Activated CD4-positive, alpha-beta T cell treated with anti-CD3 and anti-CD28 coated beads for 4 hours (primary cell): ENCODE measurements at regions not wholly inside any gene's neighbourhood (a gene's known extent, or its start where the extent isn't known, plus 50 kb on each side); places are given as distances from the start of the nearest gene placed in this dataset.
"Not testable (repeated sequence)": the region's sequence is repeated elsewhere in the genome, so short reads cannot be mapped to it uniquely, and the experiment has no call there.

ENCODE experiments used
- DNase-seq, 2 donors: peaks; one replicate each; pipeline ENCODE4 v3.0.0-alpha.2; 2020

DNA sequence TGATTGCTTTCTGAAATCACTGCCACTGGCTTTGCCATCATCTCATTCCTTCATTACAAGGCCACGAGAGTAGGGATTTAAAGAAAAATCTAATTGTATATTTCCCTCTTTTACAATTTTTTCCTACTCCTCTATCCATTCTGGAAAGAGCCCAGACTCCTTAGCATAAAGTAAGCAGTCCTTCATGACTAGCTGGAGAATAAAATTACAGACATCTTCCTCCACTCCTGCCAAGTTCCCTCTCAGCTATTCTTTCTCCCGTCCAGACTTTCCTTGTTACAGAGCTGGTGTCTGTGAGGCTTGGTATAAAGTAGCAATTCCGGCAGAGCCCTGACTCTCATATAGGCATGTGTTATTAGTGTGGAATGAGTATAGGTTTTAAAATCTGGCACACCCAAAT is 806.8 kb downstream of the PLCL1 start:
- DNase-seq, result no peak

DNA sequence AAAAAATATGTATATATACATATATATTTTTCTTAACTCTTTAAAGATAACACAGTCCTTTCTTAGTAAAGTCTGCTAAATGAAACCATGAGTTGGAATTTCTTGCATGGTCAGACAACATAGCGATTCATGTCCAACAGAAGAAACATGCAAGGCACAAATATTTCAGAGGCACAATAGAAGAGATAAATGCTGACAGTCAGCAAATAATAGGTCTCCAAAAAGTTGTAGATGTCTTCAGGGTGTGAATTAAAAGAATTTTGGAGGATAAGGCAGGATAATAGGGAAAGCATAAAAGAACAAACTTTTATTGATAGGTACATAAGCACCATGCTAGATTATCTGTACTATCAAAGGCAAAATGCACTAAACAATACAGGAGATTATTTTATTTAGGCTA is 800.2 kb downstream of the PLCL1 start:
- no peak for DNase-seq

DNA sequence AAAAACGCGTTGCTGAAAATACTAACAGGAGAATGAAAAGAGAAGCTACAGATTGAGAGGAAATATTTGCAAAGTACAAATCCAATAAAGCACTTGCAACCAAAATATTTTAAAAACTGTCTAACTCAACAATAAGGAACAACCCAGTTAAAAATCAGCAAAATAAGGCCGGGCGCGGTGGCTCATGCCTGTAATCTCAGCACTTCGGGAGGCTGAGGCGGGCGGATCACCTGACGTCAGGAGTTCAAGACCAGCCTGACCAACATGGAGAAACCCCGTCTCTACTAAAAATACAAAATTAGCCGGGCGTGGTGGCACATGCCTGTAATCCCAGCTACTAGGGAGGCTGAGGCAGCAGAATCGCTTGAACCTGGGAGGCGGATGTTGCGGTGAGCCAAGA is 798.6 kb downstream of the PLCL1 start:
- DNase-seq, result not testable (repeated sequence)

DNA sequence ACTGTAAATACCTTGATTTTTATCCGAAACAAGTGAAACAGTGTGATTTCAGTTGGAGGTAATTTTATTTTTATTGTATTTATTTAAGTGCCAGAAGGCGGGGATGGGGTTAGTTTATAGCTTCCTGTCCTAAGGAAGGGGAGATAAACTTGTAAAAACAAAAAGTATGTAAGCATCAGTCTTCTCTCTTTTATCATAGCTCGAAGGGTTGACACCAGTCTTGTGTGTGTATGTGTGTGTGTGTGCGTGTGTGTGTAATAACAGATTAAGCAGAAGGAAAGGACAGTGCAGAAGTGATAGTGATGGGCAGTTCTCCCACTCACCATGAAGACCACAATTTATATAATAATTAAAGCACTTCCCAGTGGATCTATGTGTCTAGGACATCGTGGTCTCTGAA is 793.3 kb downstream of the PLCL1 start:
- no peak for DNase-seq

DNA sequence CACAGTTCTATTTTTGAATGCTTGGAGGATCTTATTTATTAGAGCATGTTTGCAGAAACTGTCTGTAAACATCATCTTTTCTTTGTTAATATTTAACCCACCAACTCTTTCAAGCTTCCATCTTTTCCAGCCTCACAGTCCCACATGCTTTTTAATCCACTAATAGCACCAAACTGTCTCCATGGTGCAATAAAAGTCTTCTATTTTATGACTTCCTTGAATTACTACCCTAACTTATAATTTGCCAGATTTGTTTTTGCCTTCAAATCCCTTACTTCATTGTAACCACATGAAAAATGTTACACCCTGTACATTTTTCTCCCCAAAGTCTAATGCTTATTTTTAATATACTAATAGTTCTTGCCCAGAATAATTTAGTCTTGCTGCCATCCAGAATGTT is 792.6 kb downstream of the PLCL1 start:
- no peak for DNase-seq

DNA sequence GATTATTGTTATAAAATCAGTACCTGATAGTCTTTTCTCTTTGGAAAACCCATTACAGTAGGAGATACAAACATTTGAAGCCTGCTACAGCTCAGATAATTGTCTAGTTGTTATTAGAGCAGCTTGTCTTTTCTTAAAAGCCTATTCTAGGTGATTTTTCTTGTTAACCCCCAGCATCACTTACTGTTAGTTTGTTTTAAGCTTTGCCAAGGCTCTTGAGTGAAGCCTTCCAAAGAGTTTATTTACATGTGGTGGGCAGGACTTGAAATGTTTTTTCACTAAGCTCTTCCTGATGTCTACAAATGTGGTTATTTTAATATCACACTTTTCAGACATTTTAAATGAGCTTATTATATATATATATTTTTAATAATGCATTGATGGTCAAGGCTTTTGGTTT is 791.3 kb downstream of the PLCL1 start:
- DNase-seq, result no peak

DNA sequence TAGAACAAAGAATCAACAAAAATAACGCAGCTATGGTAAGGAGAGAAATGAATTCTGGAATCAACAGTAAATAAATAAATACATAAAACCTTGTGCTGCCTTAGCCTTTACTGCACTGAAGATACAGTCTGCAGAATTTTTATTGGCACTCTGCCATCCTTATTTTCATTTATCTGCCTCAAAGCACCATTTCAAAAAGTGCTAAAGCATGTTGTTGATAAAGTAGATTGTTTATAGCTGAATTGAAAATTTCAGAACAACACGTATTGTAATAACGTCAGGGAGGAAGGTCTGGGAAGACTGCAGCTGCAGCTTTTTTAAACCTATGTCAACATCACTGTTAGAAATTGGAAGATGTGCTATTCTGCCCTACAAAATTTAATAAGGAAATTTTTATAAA is 787.2 kb downstream of the PLCL1 start:
- DNase-seq, result no peak

DNA sequence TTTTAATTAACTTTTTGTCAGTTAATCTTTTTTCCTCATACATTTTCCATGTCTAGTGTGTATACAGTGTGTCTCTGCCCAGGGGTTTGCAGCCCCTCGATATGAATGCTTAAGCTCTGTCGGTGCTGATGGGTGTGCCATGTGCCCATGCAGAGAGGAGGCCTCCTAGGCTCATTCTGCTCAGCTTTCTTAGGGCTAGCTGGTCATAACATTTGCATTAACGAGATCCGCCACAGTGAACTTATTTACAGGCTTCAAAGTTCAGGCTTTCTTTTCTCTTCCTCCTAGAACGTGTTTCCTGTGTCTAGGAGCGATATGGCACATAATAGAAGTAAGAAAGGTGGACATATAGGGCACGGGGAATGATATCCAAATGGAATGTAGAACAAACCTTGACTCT is 783.3 kb downstream of the PLCL1 start:
- no peak for DNase-seq

DNA sequence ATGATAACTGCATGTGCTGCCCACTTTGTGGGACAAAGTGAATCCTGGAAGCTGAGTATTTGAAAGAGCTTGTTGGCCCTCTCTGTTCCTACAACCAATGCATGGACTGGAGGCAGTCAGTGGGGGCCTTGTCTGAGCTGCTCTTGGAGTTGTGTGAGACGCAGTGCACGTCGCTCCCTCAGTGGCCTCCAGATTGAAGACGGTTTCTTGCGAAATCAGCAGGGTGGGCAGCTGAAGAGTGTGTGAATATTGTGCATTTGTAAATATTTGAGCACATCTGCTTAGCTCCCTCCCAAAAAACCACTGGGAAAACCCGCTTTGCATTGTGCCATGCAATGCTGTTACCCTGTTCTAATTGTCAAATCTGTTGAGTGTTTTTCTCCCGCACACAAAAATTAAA is 782.8 kb downstream of the PLCL1 start:
- DNase-seq, result no peak

DNA sequence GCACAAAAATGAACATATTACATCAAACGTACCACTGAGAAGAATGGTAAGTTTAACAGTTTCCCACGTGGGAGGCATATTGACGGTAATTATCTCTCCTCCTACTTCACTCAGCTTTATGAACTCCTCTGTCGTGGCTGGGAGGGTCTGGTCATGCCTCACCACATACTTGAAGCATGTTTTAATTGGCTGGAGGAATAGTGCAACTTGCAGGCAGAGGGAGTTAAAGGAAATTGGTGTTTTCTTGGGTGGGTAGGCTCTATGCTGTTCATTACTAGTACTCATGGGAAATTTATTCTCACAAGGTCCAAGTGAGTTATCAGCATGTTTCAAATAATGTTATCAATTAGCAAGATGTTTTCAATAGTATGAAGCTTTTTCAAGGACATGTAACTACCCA is 767.0 kb downstream of the PLCL1 start:
- DNase-seq, result no peak

DNA sequence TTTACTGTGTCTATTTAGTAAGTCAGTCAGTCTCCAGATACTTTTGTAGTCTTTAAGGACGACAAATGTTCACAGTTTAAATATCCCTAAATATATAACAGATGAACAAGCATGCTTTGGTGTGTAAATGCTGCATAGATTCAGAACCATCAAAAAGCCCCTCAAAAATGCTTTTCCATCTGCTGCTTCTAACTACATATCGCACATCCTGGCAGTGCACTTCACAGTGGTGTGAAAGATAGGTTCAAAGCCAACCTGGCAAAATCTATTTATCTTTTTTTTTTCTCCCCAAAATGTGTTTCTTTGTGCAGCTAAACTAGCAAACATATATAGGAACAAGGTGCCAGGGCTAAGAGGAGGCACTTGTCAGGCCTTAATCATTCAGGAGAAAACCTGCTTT is 753.8 kb downstream of the PLCL1 start:
- no peak for DNase-seq

DNA sequence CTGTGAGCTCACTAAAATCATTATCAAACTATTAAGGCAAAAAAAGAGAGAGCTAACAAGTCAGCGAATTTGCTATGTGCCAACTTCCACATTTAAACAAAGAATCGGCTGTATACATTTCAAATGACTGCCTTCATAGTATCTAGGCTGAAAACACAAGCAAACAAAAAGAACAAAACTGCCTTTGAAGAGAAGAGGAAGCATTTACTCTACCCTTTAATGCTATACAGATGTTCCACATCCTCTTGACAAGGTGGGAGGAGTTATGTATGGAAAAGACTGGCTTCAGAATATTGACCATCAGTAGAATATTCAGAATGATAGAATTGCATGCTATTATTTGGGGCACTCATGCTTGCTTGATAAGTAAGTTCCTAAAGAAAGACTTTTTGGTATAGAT is 741.7 kb downstream of the PLCL1 start:
- no peak for DNase-seq

DNA sequence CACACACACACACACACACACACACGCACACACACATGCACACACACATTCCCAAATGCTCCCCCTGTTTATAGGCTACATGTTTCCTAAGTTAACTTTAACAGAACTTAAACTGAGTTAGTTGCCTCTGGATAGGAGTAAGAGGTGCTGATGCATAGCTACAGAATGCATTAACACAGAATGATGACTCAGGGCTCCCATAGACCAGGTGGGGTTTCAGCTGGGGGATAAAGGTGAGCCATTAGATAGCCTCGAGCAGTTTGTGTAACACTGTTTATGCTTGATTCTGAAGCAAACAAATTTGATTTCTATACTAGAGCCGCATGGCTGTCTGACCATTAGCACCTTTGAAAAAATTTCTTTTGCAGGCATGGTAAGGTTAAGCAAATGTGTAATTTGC is 741.0 kb downstream of the PLCL1 start:
- no peak for DNase-seq

DNA sequence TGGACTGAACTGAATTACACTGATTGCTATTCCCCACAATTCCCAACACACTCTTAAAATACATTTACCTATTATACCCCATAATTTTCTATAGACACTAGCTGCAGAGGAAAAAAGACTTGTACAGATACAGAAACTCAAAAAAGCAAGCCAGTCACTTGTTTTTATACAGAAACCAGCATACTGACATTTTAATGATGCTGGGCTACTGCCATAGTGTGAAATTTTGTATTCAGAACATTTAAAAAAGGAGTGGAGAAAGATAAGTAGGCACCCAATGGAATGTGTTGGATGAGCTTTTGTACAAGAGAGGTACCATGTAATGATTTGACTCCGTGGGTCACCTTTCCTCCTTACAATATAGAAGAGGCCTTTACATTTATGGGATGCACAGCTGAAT is 740.1 kb downstream of the PLCL1 start:
- DNase-seq, result no peak

DNA sequence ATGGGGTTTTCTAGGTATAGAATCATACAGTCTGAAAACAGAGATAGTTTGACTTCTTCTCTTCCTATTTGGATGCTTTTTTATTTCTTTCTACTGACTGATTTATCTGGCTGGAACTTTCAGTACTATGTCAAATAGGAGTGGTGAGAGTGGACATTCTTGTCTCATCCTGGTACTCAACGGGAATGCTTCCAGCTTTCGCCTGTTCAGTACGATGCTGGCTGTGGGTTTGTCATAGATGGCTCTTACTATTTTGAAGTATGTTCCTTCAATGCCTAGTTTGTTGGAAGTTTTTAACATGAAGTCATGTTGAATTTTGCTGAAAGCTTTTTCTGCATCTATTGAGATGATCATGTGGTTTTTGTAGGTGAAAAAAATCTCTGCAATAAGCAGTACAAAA is 730.4 kb downstream of the PLCL1 start:
- DNase-seq, result no peak

DNA sequence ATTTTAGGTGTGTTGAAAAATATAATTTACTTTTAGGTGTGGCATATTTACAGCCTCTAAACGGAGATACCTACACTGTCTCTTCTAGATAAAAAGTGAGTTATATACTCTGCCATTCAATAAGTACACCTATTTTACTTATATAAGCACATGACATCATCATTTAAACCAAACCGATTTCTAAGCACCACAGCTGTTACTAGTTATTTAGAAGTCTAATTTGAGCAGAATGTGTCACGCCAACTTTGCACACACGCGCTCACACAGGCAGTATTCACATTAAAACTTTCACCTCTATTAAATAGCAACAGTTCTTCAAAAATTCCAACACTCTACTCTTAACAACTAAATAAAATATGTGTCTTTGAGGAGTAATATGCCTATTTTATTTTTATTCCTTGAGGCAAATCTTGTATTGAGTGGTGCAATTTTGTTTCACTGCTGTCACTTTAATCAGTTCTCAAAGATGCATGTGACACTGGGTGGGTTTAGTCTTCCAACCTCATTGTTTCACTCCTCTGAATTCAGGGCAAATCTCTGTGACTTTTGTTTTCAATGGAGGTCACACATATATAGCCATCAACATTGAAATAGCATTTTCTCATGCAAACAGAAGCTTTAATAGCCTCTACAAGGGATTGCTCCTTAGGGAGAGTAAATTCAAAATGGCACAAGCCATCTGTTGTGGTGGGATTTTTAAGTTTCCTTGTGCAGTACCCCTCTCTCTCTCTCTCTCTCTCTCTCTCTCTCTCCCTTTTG is 721.0 kb downstream of the PLCL1 start:
- no peak for DNase-seq

DNA sequence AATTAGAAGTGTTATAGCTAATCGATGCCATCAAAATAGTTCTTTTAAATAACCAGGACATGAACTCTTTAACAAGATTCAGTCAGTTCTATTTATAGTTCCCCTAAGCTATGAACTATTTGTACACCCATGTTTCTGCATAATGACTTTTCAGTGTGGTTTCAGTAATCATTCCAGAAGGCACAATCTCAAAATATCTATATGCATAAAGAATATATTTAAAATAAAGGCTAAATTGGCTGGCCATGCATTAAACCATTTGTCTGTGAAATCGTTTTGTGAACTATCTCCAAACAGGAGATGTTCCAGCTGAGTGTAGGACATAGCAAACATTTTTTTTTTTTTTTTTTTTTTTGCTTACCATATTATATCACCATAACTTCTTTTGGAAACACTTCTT is 719.3 kb downstream of the PLCL1 start:
- DNase-seq, result no peak

DNA sequence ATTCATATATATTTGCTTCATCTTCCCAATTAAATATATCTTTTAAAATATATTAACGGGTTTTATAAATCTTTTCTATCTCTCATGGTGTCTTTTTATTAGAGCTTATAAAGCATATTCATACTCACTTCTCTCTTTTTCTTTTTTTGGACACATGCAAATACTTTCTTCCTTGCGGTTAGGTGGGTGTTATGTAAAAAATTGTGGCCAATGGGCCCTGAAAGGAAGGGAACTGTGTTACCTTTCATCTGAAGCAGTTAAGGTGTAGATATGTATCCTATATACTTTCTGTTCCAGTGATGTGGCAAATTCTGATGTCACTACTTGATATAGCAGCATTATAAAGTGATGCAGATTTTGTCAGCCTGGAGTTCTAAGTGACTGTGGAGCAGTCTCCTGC is 714.5 kb downstream of the PLCL1 start:
- no peak for DNase-seq

DNA sequence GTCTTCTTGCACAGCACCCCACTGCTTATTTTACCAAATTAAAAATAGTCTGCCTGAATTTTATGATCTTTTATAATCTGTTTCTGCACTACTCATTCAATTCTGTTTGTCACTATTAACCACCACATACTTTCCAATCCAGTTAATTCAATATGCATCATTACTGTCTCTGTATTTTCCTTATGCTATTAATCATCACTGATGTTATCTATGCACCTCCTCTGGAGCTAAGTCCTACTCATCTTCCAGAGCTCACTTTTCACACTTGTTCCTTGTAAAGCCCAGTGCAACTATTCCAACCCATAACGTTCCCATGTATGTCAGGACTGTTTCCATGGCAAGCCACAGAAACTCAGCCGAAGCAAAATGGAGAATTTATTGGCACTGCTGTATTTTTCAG is 713.6 kb downstream of the PLCL1 start:
- DNase-seq, result no peak

DNA sequence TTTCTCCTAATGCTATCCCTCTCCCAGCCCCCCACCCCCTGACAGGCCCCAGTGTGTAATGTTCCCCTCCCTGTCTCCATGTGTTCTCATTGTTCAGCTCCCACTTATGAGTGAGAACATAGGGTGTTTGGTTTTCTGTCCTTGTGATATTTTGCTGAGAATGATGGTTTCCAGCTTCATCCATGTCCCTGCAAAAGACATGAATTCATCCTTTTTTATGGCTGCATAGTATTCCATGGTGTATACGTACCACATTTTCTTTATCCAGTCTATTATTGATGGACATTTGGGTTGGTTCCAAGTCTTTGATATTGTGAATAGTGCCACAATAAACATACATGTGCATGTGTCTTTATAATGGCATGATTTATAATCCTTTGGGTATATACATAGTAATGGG is 704.2 kb downstream of the PLCL1 start:
- DNase-seq, result not testable (repeated sequence)

DNA sequence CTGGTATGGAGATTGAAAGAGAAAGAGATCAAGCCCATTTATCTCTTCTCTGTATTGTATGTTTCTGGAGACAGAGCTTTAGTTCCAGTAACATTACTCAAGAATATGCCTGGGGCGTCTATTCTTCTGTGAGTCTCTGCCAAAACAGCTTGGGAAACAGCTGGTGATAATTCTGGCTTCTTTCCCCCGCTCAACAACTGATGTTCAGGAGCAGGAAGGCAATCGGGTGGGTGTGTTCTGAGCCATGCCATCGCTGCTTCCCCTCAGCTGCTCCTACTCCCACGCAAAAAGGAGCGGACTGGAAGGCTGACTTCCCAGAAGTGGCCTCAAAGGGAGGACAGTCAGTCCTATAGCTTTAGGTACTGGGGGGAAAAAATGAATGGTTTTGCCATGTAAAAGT is 695.1 kb downstream of the PLCL1 start:
- no peak for DNase-seq

DNA sequence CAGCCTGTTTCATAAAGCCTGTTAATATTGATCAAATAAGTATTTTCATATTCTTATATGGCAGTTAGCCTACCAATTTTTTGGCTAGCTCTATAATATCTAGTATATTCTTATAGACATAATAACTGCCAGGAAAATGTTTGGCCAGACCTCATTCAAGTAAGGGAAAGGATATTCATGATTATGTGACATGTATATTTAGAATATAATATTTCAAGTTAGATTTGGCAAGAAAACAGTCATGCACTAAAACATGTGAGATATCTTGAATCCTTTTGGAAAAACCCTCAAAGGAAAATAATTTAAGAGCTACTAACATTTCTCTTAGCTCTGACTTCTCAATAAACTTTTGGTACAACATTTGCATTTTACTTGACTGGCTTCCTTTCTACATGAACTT is 694.1 kb downstream of the PLCL1 start:
- no peak for DNase-seq

DNA sequence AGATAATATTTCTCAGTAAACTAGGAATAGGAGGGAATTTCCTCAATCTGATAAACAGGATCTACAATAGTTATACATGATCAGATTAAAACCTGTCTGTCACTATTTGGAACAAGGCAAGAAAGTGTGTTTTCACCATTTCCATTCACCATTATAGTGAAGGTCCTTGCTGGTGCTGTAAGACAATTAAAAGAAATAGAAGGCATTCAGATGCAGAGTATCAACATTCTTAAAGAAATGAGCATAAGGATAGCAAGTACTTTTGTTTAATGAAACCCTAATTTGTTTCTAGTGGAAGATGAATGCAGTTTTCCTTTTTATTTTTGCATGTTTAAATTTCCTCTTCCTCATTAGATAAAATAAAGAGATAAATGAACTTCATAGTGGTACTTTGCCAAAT is 693.7 kb downstream of the PLCL1 start:
- DNase-seq, result no peak

DNA sequence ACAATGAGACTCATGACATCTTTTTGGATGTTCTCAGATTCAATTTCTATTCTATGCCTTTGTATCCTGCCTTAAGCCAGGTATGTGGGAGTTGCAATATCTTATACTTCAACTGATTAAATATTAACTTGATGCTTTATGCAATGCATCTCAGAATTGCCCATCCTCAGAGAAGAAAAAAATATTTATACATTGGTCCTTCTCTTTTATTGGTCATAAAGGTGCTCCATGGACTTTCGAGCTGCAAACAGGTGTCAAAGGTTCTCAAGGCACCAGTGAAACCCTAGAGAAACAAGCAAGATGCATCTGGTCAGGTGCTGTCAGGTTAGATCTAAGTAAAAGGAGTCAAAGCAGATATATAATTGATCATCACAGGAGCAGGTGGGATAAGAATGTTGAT is 690.5 kb downstream of the PLCL1 start:
- no peak for DNase-seq

DNA sequence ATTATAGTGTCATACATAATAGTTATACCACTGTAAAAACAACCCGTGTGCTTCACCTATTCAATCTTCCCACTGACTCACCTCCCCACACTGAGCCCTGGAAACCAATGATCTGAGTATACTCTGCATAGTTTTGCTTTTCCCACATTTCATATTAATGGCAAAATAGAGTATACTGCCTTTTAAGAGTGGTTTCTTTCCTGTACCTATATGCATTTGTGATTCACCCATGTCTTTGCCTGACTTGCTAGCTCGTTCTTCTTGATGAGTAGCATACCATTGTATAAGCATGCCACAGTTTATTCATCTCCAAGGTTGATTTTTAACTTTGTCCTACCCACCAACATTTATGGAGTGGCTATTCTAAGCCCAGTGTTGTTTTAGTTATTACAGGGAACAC is 686.4 kb downstream of the PLCL1 start:
- DNase-seq, result no peak

DNA sequence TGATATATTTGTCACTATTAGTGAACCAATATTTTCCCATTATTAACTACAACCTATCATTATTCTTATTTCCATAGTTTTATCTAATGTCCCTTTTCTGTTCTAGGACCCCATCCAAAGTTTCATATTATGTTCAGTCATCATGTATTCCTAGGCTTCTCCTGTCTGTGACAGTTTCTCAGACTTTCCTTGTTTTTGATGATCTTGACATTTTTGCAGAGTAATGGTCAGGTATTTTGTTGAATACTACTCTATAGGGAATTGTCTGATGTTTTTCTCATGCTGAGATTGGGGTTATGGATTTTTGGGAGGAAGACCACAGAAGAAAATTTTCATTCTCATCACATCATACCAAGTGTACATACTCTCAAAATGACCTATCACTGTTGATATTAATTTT is 684.6 kb downstream of the PLCL1 start:
- DNase-seq, result no peak
